NCI-H2107 (cell line): ENCODE measurements at regions not wholly inside any gene's neighbourhood (a gene's known extent, or its start where the extent isn't known, plus 50 kb on each side); places are given as distances from the start of the nearest gene placed in this dataset.
"Not testable (repeated sequence)": the region's sequence is repeated elsewhere in the genome, so short reads cannot be mapped to it uniquely, and the experiment has no call there.

Experiments used
- DNase-seq: peaks from one replicate; lab custom pipeline; 2025; lab: John Stamatoyannopoulos, UW

GRCh38 chr5:17828681-17829080 is 194.4 kb downstream of the TAF11L14 start:
- DNase-seq, result no peak

GRCh38 chr5:17829456-17829855 is 195.2 kb downstream of the TAF11L14 start:
- no peak for DNase-seq

GRCh38 chr5:17831279-17831678 is 197.0 kb downstream of the TAF11L14 start:
- no peak for DNase-seq

- no peak for DNase-seq
Measured at GRCh38 chr5:17832949-17833745, 198.9 kb downstream of the TAF11L14 start.

DNA sequence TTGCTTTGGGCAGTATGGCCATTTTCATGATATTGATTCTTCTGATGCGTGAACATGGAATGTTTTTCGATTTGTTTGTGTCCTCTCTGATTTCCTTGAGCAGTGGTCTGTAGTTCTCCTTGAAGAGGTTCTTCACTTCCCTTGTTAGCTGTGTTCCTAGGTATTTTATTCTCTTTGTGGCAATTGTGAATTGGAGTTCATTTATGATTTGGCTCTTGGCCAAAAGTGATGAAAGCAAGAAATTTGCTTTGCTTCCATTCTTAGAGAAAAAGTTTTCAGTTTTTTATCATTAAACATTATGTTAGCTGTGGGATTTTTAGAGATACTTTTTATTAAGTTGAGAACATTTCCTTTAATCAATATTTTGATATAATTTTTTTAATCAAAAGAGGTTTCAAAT is 203.5 kb downstream of the TAF11L14 start:
- DNase-seq, result no peak

DNA sequence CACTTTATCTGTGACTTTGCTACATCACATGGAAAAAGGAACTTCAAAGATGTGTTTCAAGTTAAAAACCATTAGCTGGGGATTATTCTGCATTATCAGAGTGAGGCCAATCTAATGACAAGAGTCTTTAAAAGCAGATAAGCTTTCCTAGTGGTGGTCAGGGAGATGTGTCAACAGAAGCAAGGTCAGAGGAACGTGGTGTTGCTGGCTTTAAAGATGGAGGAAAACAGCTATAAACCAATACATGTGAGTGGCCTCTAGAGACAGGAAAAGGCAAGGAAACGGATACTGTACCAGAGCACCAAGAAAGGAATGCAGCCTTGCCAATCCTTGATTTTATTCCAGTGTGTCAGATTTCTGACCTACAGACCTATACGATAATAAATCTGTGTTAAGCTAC is 204.2 kb downstream of the TAF11L14 start:
- no peak for DNase-seq

GRCh38 chr5:17839848-17840247 is 205.6 kb downstream of the TAF11L14 start:
- no peak for DNase-seq

DNA sequence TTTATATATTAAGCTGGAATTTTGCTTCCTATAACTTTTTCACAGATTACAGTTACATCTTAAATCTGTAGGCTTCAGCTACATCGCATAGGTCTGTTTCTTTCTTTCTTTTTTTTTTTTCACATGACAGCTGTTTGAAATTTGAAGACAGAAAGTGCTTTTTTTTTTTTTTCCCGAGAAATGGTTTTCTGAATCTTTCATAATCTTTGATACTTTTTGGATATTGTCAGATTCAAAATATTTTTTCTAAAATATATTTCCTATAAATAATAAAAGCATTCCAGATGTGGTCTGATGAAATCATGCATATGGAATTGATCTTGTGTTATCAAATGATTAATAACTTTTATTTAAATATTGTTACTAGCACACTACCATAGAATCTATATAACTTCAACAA is 212.2 kb downstream of the TAF11L14 start:
- no peak for DNase-seq

- no peak for DNase-seq
Measured at GRCh38 chr5:17847286-17847685, 213.0 kb downstream of the TAF11L14 start.

DNA sequence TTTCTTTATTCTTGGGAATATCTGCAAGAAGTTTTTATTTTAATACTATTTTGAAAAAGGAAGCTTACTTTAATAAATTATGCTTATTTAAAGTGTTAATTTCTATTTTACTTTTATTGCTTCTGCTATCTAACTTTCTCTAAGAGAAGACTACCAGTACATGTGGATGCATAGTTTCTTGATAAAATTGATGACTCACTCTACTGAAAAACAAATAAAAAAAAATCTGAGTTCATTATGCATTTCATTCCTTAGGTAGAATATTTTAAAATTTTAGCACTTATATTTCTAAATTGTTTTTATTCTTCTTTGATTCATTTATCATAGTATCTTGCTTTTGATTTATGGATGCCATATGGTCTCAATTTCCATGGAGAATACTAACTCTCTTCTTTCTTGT is 217.9 kb downstream of the TAF11L14 start:
- no peak for DNase-seq

DNA sequence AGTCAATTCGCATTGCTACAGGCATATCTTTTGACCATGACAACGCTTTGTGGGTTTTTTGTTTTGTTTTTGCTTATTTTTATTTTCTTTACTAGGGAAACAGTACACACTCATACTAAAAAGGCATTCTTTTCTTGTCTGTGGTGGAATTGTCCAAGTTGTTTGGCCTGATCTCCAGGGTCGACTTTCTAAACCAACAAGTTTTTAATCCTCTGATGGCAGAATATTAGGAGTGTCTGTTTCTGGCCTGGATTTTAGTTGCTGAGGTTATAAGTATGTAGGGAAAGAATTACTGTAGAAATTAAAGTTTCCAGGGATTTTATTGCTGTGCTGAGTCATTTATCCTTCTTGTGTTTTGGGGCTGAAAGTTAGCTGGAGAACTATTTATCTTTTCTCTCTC is 218.5 kb downstream of the TAF11L14 start:
- DNase-seq, result no peak

GRCh38 chr5:17854901-17855300 is 220.6 kb downstream of the TAF11L14 start:
- DNase-seq, result no peak

DNA sequence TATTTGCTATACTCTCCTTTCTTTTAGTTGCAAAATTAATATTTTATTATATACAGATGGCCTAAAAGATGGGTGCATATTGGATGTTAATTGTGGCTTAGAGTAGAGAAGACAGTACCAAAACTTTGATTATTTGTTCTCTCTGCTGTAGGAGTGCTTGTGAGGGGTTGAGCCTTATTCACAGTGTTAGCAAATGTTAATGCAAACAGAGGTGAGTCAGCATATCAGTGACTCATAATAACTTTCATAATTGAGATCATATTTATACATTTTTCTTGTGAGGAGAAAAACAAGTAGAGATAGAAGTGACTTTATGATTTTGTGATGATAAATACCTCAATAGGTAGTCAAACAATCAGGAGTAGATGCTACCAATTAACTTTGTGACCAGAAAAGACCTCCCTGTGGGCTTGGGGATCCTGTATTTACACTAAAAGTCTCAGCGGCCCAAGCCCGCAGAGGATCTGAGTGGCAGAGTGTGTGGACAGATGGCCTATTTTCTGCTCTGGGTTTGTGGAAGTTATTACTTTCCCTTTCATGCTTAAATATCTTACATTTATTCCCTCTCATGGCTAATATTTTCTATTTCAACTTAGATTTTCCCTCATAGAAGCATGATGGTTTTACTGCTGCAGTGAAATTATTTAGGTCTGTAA is 226.5 kb downstream of the TAF11L14 start:
- no peak for DNase-seq

- not testable (repeated sequence) for DNase-seq
Measured at GRCh38 chr5:17864903-17865302, 230.6 kb downstream of the TAF11L14 start.

DNA sequence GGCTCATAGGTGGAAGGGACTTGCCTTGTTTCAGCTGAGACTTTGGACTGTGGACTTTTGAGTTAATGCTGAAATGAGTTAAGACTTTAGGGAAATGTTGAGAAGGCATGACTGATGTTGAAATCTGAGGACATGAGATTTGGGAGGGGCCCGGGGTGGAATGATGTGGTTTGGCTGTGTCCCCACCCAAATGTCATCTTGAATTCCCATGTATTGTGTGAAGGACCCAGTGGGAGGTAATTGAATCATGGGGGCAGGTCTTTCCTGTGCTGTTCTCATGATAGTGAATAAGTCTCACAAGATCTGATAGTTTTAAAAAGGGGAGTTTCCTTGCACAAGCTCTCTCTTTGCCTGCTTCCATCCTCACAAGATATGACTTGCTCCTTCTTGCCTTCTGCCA is 231.7 kb downstream of the TAF11L14 start:
- DNase-seq, result not testable (repeated sequence)

- no peak for DNase-seq
Measured at GRCh38 chr5:17872204-17872603, 237.9 kb downstream of the TAF11L14 start.

DNA sequence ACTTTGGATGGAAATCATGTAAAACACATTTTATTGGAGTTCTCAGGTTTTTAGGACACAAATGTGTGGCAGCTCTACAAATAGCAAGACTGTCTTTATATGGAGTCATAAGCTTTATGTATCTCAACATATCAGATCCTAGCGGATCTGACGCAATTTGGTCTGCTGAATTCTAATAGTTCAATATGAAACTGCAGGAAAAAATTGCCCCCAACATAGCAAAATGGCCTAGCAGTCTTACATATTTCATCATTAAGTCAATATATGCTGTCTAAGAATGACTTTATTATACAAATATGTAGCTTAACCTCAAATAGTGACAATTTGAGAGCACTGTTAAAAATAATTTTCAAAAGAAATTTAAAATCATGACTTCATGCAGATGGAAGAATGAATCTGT is 244.3 kb downstream of the TAF11L14 start:
- DNase-seq, result no peak

GRCh38 chr5:17879276-17879675 is 245.0 kb downstream of the TAF11L14 start:
- no peak for DNase-seq

DNA sequence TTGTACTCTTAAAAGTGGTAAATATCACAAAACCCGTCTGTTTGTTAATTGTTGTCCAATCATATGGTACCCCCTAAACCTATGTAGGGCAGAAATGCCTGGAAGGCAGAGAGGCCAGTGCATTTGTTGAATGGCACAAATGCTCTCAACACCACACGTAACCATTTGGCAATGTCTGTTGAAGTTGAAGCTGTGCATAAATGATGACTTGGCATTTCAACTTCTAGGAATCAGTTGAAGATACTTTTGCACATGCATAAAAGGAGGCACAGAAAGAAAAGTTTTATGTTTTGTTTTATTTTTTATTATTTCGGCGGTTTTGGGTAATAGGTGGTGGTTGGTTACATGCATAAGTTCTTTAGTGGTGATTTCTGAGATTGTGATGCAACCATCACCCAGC is 246.6 kb downstream of the TAF11L14 start:
- no peak for DNase-seq

DNA sequence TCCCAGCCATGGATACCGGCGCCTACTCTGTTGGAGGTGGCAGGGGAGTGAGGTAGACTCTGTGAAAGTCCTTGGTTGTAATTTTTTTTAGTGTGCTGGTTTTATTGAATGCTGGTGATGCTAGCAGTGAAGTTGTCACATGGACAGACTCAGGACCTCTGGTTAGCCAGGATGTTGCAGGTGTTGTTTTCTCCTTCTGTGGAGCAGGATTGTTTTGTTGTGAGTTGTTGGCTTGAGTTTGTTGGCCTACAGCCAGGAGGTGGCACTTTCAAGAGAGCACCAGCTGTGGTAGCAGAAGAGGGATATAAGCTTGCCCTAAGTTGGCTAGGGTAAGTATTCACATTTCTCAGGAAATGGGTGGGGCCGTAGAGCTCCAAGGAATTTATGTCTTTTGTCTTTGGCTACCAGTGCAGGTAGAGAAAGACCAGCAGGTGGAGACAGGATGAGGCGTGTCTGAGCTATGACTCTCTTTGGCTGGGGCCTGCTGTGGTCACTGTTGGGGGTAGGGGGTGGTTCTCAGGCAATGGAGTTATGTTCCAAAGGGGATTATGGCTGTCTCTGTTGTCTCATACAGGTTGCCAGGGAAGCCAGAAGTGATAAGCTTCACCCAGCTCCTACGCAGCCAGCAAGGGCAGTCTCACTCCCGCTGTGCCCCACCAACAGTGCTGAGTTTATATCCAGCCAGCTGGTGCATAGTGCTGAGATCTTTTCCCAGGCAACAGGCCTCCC is 248.7 kb downstream of the TAF11L14 start:
- DNase-seq, result no peak

GRCh38 chr5:17888155-17888554 is 253.9 kb downstream of the TAF11L14 start:
- DNase-seq, result no peak

DNA sequence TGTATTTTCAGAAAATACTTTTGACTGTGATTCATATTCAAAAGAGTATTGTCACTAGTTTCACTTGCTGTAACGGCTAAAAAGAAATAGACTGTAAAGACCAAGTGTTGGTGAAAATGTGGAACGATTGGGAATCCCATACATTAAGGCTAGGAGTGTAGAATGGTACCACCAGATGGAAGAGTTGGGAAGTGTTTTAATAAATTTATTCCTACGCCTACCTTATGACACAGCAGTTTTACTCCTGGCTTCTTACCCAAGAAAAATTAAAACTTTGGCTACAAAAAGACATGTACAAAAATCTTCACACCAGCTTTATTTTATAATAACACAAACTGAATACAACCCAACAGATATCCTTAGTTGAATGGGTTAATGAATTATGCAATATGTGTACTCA is 256.2 kb downstream of the TAF11L14 start:
- no peak for DNase-seq

GRCh38 chr5:17891881-17892280 is 257.6 kb downstream of the TAF11L14 start:
- no peak for DNase-seq
